H1 (cell line): ENCODE measurements at regions not wholly inside any gene's neighbourhood (a gene's known extent, or its start where the extent isn't known, plus 50 kb on each side); places are given as distances from the start of the nearest gene placed in this dataset.

Source experiments
- HDAC2 ChIP-seq, 2 experiments: fragments of 300-600 bp in 1 of 2; sonication (generic) in 1 of 2; IDR thresholded peaks; 2 replicates each; pipeline ENCODE4 v1.6.1; 2011 to 2012; ENCODE audit warnings: low read depth in 2 of 2, low read length in 2 of 2, mild to moderate bottlenecking in 2 of 2, moderate library complexity in 2 of 2, borderline replicate concordance in 1 of 2, inconsistent platforms in 1 of 2
- PHF8 ChIP-seq: fragments of 200-600 bp; sonication (generic); conservative IDR thresholded peaks from 2 replicates; pipeline ENCODE4 v1.7.1; 2012; ENCODE audit warnings: low read depth, mild to moderate bottlenecking, inconsistent platforms, low read length, moderate library complexity
- POLR2AphosphoS5 ChIP-seq: IDR thresholded peaks from 2 replicates; pipeline ENCODE4 v1.6.1; 2011; ENCODE audit warnings: low read depth, low read length
- SIN3A ChIP-seq, 2 experiments: IDR thresholded peaks in 1 of 2; conservative IDR thresholded peaks in 1 of 2; 2 replicates each; pipeline ENCODE4 v1.6.1; 2011 to 2012; ENCODE audit warnings: low read length in 2 of 2, improper control_type of control experiment in 1 of 2, low read depth in 1 of 2, mild to moderate bottlenecking in 1 of 2
- SIX5 ChIP-seq: IDR thresholded peaks from 2 replicates; pipeline ENCODE4 v1.6.1; 2011; ENCODE audit warnings: mild to moderate bottlenecking, low read depth, low read length
- SP1 ChIP-seq: IDR thresholded peaks from 2 replicates; pipeline ENCODE4 v1.6.1; 2011; ENCODE audit warnings: low read depth, low read length
- YY1 ChIP-seq: IDR thresholded peaks from 2 replicates; pipeline ENCODE4 v1.6.1; 2011; ENCODE audit warnings: low read depth, mild to moderate bottlenecking, low read length

GRCh38 chr13:80074143-80074752 lies 266.7 kb downstream of the SPRY2 start (continued):
- no peak for TF ChIP-seq YY1
- no peak for TF ChIP-seq HDAC2 (IDR thresholded peaks at IDR 0.05; ENCODE audit: borderline replicate concordance in 1 of 2, low read depth in 2 of 2, low read length in 2 of 2)
- no peak for TF ChIP-seq POLR2AphosphoS5
- TF ChIP-seq SP1, result no peak
- TF ChIP-seq PHF8, result no peak
- TF ChIP-seq SIN3A (conservative IDR thresholded peaks at IDR 0.05 in 1 of 2, IDR thresholded peaks at IDR 0.05 in 1 of 2; ENCODE audit: low read depth in 1 of 2, low read length in 2 of 2), result no peak
- no peak for TF ChIP-seq SIX5
- TF ChIP-seq, all 59 proteins: peak for 0
